Fibroblast of skin of left biceps (primary cell): ENCODE measurements at regions not wholly inside any gene's neighbourhood (a gene's known extent, or its start where the extent isn't known, plus 50 kb on each side); places are given as distances from the start of the nearest gene placed in this dataset.
"Not testable (repeated sequence)": the region's sequence is repeated elsewhere in the genome, so short reads cannot be mapped to it uniquely, and the experiment has no call there.

Experiments
- DNase-seq, 2 experiments: peaks; one replicate each; pipeline ENCODE4 v3.0.0-alpha.2; 2013; ENCODE audit warnings: low read depth in 2 of 2

GRCh38 chr6:164731539-164731938 lies 577.9 kb downstream of the C6orf118 start:
- DNase-seq, result no peak

GRCh38 chr6:164721460-164721859 lies 587.9 kb downstream of the C6orf118 start:
- DNase-seq, result no peak

- DNase-seq, result no peak
These were observed 608.9 kb downstream of the C6orf118 start for GRCh38 chr6:164700497-164700896.

GRCh38 chr6:164695896-164696295 lies 613.5 kb downstream of the C6orf118 start:
- DNase-seq, result no peak

GRCh38 chr6:164694386-164694785 lies 615.0 kb downstream of the C6orf118 start:
- no peak for DNase-seq

GRCh38 chr6:164693944-164694343 lies 615.5 kb downstream of the C6orf118 start:
- DNase-seq, result no peak

GRCh38 chr6:164692772-164693510 lies 616.5 kb downstream of the C6orf118 start:
- DNase-seq, result no peak

- no peak for DNase-seq
These were observed 618.5 kb downstream of the C6orf118 start for GRCh38 chr6:164690702-164691500.

- DNase-seq, result no peak
These were observed 619.2 kb downstream of the C6orf118 start for GRCh38 chr6:164690241-164690640.

- DNase-seq, result no peak
These were observed 644.1 kb downstream of the C6orf118 start for GRCh38 chr6:164665328-164665727.

GRCh38 chr6:164663634-164664033 lies 645.8 kb downstream of the C6orf118 start:
- no peak for DNase-seq

GRCh38 chr6:164661716-164662115 lies 647.7 kb downstream of the C6orf118 start:
- DNase-seq, result no peak

- DNase-seq, result no peak
These were observed 648.6 kb downstream of the C6orf118 start for GRCh38 chr6:164660781-164661180.

- DNase-seq, result no peak
These were observed 668.4 kb downstream of the C6orf118 start for GRCh38 chr6:164640956-164641355.

GRCh38 chr6:164628302-164628931 lies 681.0 kb downstream of the C6orf118 start:
- DNase-seq, result no peak

- no peak for DNase-seq
These were observed 692.4 kb downstream of the C6orf118 start for GRCh38 chr6:164616917-164617524.

GRCh38 chr6:164612751-164613150 lies 696.7 kb downstream of the C6orf118 start:
- no peak for DNase-seq

- DNase-seq, result not testable (repeated sequence)
These were observed 698.5 kb downstream of the C6orf118 start for GRCh38 chr6:164610859-164611258.

GRCh38 chr6:164602415-164602814 lies 707.0 kb downstream of the C6orf118 start:
- not testable (repeated sequence) for DNase-seq

- DNase-seq, result no peak
These were observed 727.8 kb downstream of the C6orf118 start for GRCh38 chr6:164581563-164581962.

- no peak for DNase-seq
These were observed 730.4 kb downstream of the C6orf118 start for GRCh38 chr6:164579035-164579434.

GRCh38 chr6:164578616-164579015 lies 730.8 kb downstream of the C6orf118 start:
- no peak for DNase-seq
